DOHH2 (cell line): ENCODE measurements at regions not wholly inside any gene's neighbourhood (a gene's known extent, or its start where the extent isn't known, plus 50 kb on each side); places are given as distances from the start of the nearest gene placed in this dataset.

Experiments
- H3F3A ChIP-seq: fragments of 200-600 bp; sonication (generic), shearing (Covaris generic); 2 replicates; pipeline ENCODE4 v1.6.0; 2016; ENCODE audit warnings: antibody characterized with exemption, mild to moderate bottlenecking; ENCODE audit not compliant: control insufficient read depth, insufficient read depth
- H3K27ac ChIP-seq: fragments of 200-600 bp; sonication (generic); 2 replicates; pipeline ENCODE4 v1.5.1; 2014; ENCODE audit warnings: low read depth, mild to moderate bottlenecking, low read length, moderate library complexity
- H3K27me3 ChIP-seq: fragments of 200-600 bp; sonication (generic); 2 replicates; pipeline ENCODE4 v1.6.1; 2014; ENCODE audit warnings: mild to moderate bottlenecking, low read length, mixed read lengths; ENCODE audit not compliant: control insufficient read depth
- H3K36me3 ChIP-seq: fragments of 200-600 bp; sonication (generic); 2 replicates; pipeline ENCODE4 v1.6.1; 2014; ENCODE audit warnings: mild to moderate bottlenecking, low read length, moderate library complexity, mixed read lengths; ENCODE audit not compliant: control insufficient read depth
- H3K4me1 ChIP-seq: fragments of 200-600 bp; sonication (generic); 2 replicates; pipeline ENCODE4 v1.6.1; 2014; ENCODE audit warnings: mild to moderate bottlenecking, low read length, mixed read lengths; ENCODE audit not compliant: control insufficient read depth
- H3K4me2 ChIP-seq: fragments of 200-600 bp; sonication (generic); 2 replicates; pipeline ENCODE4 v1.6.0; 2014; ENCODE audit warnings: mild to moderate bottlenecking, low read length, moderate library complexity
- H3K4me3 ChIP-seq: fragments of 200-600 bp; sonication (generic); 2 replicates; pipeline ENCODE4 v1.5.1; 2014; ENCODE audit warnings: mild to moderate bottlenecking, low read length, mixed read lengths
- H3K79me2 ChIP-seq: fragments of 200-600 bp; sonication (generic); 2 replicates; pipeline ENCODE4 v1.6.1; 2014; ENCODE audit warnings: mild to moderate bottlenecking, low read length, mixed read lengths; ENCODE audit not compliant: control insufficient read depth
- H3K9me2 ChIP-seq: fragments of 200-600 bp; sonication (generic); replicated peaks from 2 replicates; pipeline ENCODE4 v1.6.1; 2014; ENCODE audit warnings: mild to moderate bottlenecking, low read length, mixed read lengths; ENCODE audit not compliant: control insufficient read depth
- H3K9me3 ChIP-seq: fragments of 200-600 bp; sonication (generic); 2 replicates; pipeline ENCODE4 v1.6.1; 2014; ENCODE audit warnings: antibody characterized with exemption, low read length, mixed read lengths; ENCODE audit not compliant: control insufficient read depth, insufficient read depth
- H4K20me1 ChIP-seq: fragments of 200-600 bp; sonication (generic); 2 replicates; pipeline ENCODE4 v1.6.0; 2014; ENCODE audit warnings: low read depth, mild to moderate bottlenecking, antibody characterized with exemption, low read length, moderate library complexity; ENCODE audit not compliant: control insufficient read depth, insufficient read depth
- CTCF ChIP-seq: fragments of 200-600 bp; sonication (generic); IDR thresholded peaks from one replicate; pipeline ENCODE4 v1.5.1; 2014; ENCODE audit warnings: antibody characterized with exemption, mild to moderate bottlenecking, low read depth, low read length; ENCODE audit not compliant: poor library complexity, severe bottlenecking
- EZH2phosphoT487 ChIP-seq: fragments of 200-600 bp; sonication (generic); IDR thresholded peaks from 2 replicates; pipeline ENCODE4 v1.6.1; 2017; ENCODE audit warnings: borderline replicate concordance, mild to moderate bottlenecking, antibody characterized with exemption, low read length, moderate library complexity, mixed read lengths

GRCh38 chr12:127381681-127382080 lies 885.3 kb upstream of the TMEM132C start:
- Histone ChIP-seq H4K20me1 (no peaks in the 10 kb centered on the region), H3K4me3 (no peak overlapping the region), H3K27me3 (no peaks in the 10 kb centered on the region), H3F3A (no peaks in the 10 kb centered on the region), H3K4me1 (no peaks in the 10 kb centered on the region), H3K27ac (no peak overlapping the region), H3K4me2 (no peak overlapping the region), H3K9me2 (no peaks in the 10 kb centered on the region), H3K79me2 (no peaks in the 10 kb centered on the region), H3K36me3 (no peaks in the 10 kb centered on the region), H3K9me3 (no peaks in the 10 kb centered on the region)
- TF ChIP-seq EZH2phosphoT487 (no peak), CTCF (no peak)

- no peaks in the 10 kb centered on the region for H3K9me2 ChIP-seq
- no peaks in the 10 kb centered on the region for H4K20me1 ChIP-seq
- no peaks in the 10 kb centered on the region for H3K27me3 ChIP-seq
- H3K9me3 ChIP-seq = no peaks in the 10 kb centered on the region
- H3K79me2 ChIP-seq = no peaks in the 10 kb centered on the region
- no peak overlapping the region for H3K27ac ChIP-seq
- no peaks in the 10 kb centered on the region for H3K4me1 ChIP-seq
- H3K36me3 ChIP-seq = no peaks in the 10 kb centered on the region
- no peak for TF ChIP-seq EZH2phosphoT487
- H3K4me2 ChIP-seq = no peak overlapping the region
- no peaks in the 10 kb centered on the region for H3F3A ChIP-seq
- no peak overlapping the region for H3K4me3 ChIP-seq
Measured at GRCh38 chr12:127383281-127383680, 883.7 kb upstream of the TMEM132C start.

DNA sequence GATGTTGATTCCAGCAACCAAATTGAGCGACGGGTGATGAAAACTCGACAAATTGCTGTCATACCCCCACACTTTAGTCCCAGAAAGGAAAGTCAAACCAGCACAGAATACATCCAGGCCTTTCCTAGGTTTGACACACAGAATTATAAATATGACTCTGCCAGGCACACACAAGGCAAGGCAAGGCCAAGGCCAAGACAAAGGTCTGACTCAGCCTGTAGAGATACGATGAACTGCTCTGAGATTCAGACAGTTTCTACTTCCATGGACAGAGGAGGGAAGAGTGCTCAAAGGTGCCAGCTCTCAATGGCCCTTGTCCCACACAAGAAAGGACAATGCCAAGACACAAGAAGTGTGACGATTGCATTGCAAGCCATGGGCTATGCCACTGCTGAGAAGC lies 880.2 kb upstream of the TMEM132C start:
- Histone ChIP-seq H3F3A (no peaks in the 10 kb centered on the region), H3K9me3 (no peaks in the 10 kb centered on the region), H3K4me3 (no peak overlapping the region), H3K4me2 (no peak overlapping the region), H3K36me3 (no peaks in the 10 kb centered on the region), H3K4me1 (no peaks in the 10 kb centered on the region), H4K20me1 (no peaks in the 10 kb centered on the region), H3K79me2 (no peaks in the 10 kb centered on the region), H3K27me3 (no peaks in the 10 kb centered on the region), H3K27ac (no peak overlapping the region), H3K9me2 (no peaks in the 10 kb centered on the region)
- no peak for TF ChIP-seq CTCF
- no peak for TF ChIP-seq EZH2phosphoT487

DNA sequence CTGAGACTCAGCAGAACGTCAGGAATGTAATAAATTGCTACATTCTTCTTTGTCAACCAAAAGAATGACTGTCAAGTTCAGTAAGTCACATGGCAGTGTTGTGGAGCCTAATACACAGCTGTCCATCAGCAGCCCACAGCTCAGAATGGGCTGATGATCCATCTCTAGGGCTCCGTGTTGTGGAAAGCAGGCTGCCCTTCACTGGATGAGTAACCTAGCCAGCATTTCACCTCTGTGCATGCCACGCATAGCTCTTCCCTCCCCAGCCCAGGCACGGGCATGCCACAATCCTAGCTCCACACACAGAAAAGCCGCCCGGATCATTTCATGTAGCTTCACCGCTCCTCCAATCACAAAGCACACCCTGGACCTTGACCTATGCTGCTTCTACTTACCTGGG lies 878.0 kb upstream of the TMEM132C start:
- H3K79me2 ChIP-seq = no peaks in the 10 kb centered on the region
- H3K27me3 ChIP-seq = no peaks in the 10 kb centered on the region
- H3K4me1 ChIP-seq = no peaks in the 10 kb centered on the region
- H4K20me1 ChIP-seq = no peaks in the 10 kb centered on the region
- no peak overlapping the region for H3K4me2 ChIP-seq
- H3K9me3 ChIP-seq = no peaks in the 10 kb centered on the region
- H3K27ac ChIP-seq = no peak overlapping the region
- no peaks in the 10 kb centered on the region for H3K9me2 ChIP-seq
- no peaks in the 10 kb centered on the region for H3K36me3 ChIP-seq
- no peaks in the 10 kb centered on the region for H3F3A ChIP-seq
- no peak overlapping the region for H3K4me3 ChIP-seq
- TF ChIP-seq EZH2phosphoT487 (no peak), CTCF (no peak)
